SU-DHL-6 (cell line): ENCODE measurements at regions not wholly inside any gene's neighbourhood (a gene's known extent, or its start where the extent isn't known, plus 50 kb on each side); places are given as distances from the start of the nearest gene placed in this dataset.
"Not testable (repeated sequence)": the region's sequence is repeated elsewhere in the genome, so short reads cannot be mapped to it uniquely, and the experiment has no call there.

Experiments
- H2AFZ ChIP-seq: fragments of 200-600 bp; sonication (generic); 2 replicates; pipeline ENCODE4 v1.6.1; 2014; ENCODE audit warnings: low read depth, mild to moderate bottlenecking, moderate library complexity, mixed read lengths, antibody characterized with exemption, low read length; ENCODE audit not compliant: severe bottlenecking
- H3F3A ChIP-seq: fragments of 200-600 bp; shearing (Covaris generic); 2 replicates; pipeline ENCODE4 v1.6.0; 2016; ENCODE audit warnings: antibody characterized with exemption, mild to moderate bottlenecking; ENCODE audit not compliant: insufficient read depth
- H3K27ac ChIP-seq: fragments of 200-600 bp; sonication (generic); 2 replicates; pipeline ENCODE4 v1.5.1; 2016; ENCODE audit warnings: low read depth, mild to moderate bottlenecking, low read length, moderate library complexity, mixed read lengths
- H3K27me3 ChIP-seq: fragments of 200-600 bp; sonication (generic), shearing (Covaris generic); 2 replicates; pipeline ENCODE4 v1.6.0; 2014; ENCODE audit warnings: mild to moderate bottlenecking, low read length
- H3K36me3 ChIP-seq: fragments of 200-600 bp; sonication (generic); 2 replicates; pipeline ENCODE4 v1.6.1; 2014; ENCODE audit warnings: mild to moderate bottlenecking, low read length, mixed read lengths
- H3K4me2 ChIP-seq: fragments of 300-600, 200-600 bp; shearing (Covaris generic), sonication (generic); 2 replicates; pipeline ENCODE4 v1.6.0; 2014; ENCODE audit warnings: low read length, low read depth, mild to moderate bottlenecking; ENCODE audit not compliant: poor library complexity, severe bottlenecking
- H3K4me3 ChIP-seq: fragments of 200-600 bp; sonication (generic); 2 replicates; pipeline ENCODE4 v1.5.1; 2014; ENCODE audit warnings: antibody characterized with exemption, low read length, mild to moderate bottlenecking, mixed read lengths; ENCODE audit not compliant: insufficient read depth, poor library complexity, severe bottlenecking
- H3K79me2 ChIP-seq: fragments of 200-600 bp; sonication (generic); 2 replicates; pipeline ENCODE4 v1.6.1; 2014; ENCODE audit warnings: mild to moderate bottlenecking, low read length, moderate library complexity; ENCODE audit not compliant: insufficient read depth
- H3K9ac ChIP-seq: fragments of 200-600 bp; sonication (generic); 2 replicates; pipeline ENCODE4 v1.7.0; 2014; ENCODE audit warnings: mild to moderate bottlenecking, low read length
- H3K9me2 ChIP-seq: fragments of 200-600 bp; sonication (generic); replicated peaks from 2 replicates; pipeline ENCODE4 v1.6.1; 2014; ENCODE audit warnings: low read length; ENCODE audit not compliant: insufficient read depth
- H3K9me3 ChIP-seq: fragments of 200-600 bp; sonication (generic); 2 replicates; pipeline ENCODE4 v1.6.1; 2014; ENCODE audit warnings: low read length, mixed read lengths; ENCODE audit not compliant: insufficient read depth
- H4K20me1 ChIP-seq: fragments of 200-600 bp; sonication (generic); 2 replicates; pipeline ENCODE4 v1.6.1; 2014; ENCODE audit warnings: low read depth, mild to moderate bottlenecking, antibody characterized with exemption, low read length, moderate library complexity, mixed read lengths
- EZH2phosphoT487 ChIP-seq: fragments of 200-600 bp; sonication (generic), shearing (Covaris generic); conservative IDR thresholded peaks from 2 replicates; pipeline ENCODE4 v1.6.1; 2018; ENCODE audit warnings: mild to moderate bottlenecking, antibody characterized with exemption, low read length, moderate library complexity, mixed read lengths
- TF ChIP-seq, protein P1 (sequence below): fragments of 200-600 bp; sonication (generic); IDR thresholded peaks from one replicate; pipeline ENCODE4 v1.5.1; 2017; ENCODE audit warnings: antibody characterized with exemption, mild to moderate bottlenecking, low read length, moderate library complexity; ENCODE audit not compliant: insufficient read depth, poor library complexity, severe bottlenecking

DNA sequence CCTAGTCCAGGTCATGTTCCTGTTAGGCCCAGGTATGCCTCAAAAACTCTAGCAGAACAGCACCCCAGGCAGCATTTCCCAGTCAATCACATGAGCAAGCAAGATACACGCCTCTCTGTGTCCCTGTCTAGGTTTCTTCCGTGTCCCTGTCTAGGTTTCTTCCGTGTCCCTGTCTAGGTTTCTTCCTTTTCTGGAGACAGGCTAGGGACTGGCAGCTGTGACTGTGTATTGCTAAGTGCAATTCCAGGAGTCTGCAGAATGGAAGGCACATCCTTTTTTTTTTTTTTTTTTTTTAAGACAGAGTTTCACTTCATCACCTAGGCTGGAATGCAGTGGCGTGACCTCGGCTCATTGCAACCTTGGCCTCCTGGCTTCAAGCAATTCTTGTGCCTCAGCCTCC, 77.6 kb downstream of the SETD4 start:
- no peak for TF ChIP-seq EZH2phosphoT487
- TF ChIP-seq, protein P1, sequence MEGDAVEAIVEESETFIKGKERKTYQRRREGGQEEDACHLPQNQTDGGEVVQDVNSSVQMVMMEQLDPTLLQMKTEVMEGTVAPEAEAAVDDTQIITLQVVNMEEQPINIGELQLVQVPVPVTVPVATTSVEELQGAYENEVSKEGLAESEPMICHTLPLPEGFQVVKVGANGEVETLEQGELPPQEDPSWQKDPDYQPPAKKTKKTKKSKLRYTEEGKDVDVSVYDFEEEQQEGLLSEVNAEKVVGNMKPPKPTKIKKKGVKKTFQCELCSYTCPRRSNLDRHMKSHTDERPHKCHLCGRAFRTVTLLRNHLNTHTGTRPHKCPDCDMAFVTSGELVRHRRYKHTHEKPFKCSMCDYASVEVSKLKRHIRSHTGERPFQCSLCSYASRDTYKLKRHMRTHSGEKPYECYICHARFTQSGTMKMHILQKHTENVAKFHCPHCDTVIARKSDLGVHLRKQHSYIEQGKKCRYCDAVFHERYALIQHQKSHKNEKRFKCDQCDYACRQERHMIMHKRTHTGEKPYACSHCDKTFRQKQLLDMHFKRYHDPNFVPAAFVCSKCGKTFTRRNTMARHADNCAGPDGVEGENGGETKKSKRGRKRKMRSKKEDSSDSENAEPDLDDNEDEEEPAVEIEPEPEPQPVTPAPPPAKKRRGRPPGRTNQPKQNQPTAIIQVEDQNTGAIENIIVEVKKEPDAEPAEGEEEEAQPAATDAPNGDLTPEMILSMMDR = no peak

DNA sequence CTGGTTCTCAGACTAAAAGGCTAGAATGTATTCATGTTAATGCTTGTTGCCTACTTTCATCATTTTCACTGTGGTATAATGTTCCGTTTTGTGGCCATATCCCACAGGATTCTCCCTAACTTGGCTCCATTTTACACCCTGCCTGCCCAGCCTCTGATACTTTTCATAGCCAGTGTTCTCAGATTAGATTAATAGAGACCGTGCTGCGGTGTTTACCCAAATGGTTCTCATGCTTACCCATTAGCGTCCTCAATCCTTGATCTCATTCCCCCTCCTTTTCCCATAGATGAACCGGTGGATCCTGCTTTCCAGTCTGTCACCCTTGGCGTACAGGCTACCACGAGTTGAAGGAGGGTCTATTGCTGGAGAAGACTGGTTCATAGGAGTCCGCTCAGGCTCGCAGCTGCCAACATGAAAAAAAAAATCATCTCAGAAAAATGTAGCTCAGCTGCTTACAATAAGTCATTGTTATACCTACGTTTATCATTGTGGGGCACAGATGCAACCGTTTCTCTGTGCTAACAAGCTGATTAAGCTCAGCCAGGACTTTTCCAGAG, 78.7 kb downstream of the SETD4 start:
- Histone ChIP-seq H3K9me3 (no peaks in the 10 kb centered on the region), H3K4me3 (no peak overlapping the region), H3K4me2 (no peak overlapping the region), H3K27ac (no peak overlapping the region), H4K20me1 (no peaks in the 10 kb centered on the region), H3K9ac (no peak overlapping the region), H3K79me2 (no peaks in the 10 kb centered on the region), H3K9me2 (no peaks in the 10 kb centered on the region), H2AFZ (no peak overlapping the region), H3F3A (no peaks in the 10 kb centered on the region), H3K27me3 (no peaks in the 10 kb centered on the region), H3K36me3 (no peaks in the 10 kb centered on the region)
- TF ChIP-seq, protein P1 = no peak
- no peak for TF ChIP-seq EZH2phosphoT487

More for the DNA sequence above, 77.6 kb downstream of the SETD4 start:
- no peak overlapping the region for H3K4me2 ChIP-seq
- H3K27me3 ChIP-seq = no peaks in the 10 kb centered on the region
- H3K27ac ChIP-seq = no peak overlapping the region
- H2AFZ ChIP-seq = no peak overlapping the region
- no peaks in the 10 kb centered on the region for H3K36me3 ChIP-seq
- H3K79me2 ChIP-seq = no peaks in the 10 kb centered on the region
- no peaks in the 10 kb centered on the region for H3F3A ChIP-seq
- H3K9me2 ChIP-seq = no peaks in the 10 kb centered on the region
- no peak overlapping the region for H3K9ac ChIP-seq
- no peaks in the 10 kb centered on the region for H4K20me1 ChIP-seq
- H3K9me3 ChIP-seq = no peaks in the 10 kb centered on the region
- no peak overlapping the region for H3K4me3 ChIP-seq

DNA sequence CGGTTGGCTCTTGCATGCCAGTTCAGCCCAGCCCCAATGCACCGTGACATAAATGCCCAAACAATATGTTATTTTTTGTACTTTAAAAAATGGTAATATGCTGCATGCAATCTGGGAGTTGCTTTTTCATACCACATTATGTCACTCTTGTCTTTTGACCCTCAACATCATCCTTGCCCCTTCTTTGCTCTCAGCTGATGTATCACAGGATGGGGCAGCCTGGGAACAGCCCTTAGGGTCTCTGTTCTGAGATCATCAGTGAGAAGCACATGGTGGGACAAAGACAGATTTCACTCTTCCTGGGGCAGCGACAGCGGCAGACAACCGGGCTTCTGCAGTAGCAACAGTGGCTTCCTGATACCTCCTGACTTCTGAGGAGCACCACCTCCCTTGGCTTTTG, 79.5 kb downstream of the SETD4 start:
- no peaks in the 10 kb centered on the region for H3K9me3 ChIP-seq
- H3F3A ChIP-seq = no peaks in the 10 kb centered on the region
- no peaks in the 10 kb centered on the region for H3K27me3 ChIP-seq
- H4K20me1 ChIP-seq = no peaks in the 10 kb centered on the region
- H3K9ac ChIP-seq = no peak overlapping the region
- no peaks in the 10 kb centered on the region for H3K36me3 ChIP-seq
- H3K79me2 ChIP-seq = no peaks in the 10 kb centered on the region
- no peak overlapping the region for H2AFZ ChIP-seq
- TF ChIP-seq EZH2phosphoT487 = no peak
- TF ChIP-seq, protein P1 = no peak
- H3K4me2 ChIP-seq = no peak overlapping the region
- no peaks in the 10 kb centered on the region for H3K9me2 ChIP-seq
- H3K27ac ChIP-seq = no peak overlapping the region
- H3K4me3 ChIP-seq = no peak overlapping the region

DNA sequence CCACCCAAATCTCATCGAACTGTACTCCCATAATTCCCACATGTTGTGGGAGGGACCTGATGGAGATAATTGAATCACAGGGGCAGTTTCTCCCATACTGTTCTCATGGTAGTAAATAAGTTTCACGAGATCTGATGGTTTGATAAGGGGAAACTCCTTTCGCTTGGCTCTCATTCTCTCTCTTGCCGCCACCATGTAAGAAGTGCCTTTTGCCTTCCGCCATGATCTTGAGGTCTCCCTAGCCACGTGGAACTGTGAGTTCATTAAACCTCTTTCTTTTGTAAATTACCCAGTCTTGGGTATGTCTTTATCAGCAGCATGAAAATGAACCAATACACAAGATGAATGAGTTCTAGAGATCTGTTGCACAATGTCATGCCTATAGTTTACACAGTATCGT, 82.5 kb downstream of the SETD4 start:
- H3F3A ChIP-seq, H3K27ac ChIP-seq, H3K4me2 ChIP-seq, H3K27me3 ChIP-seq, H4K20me1 ChIP-seq, H2AFZ ChIP-seq, H3K79me2 ChIP-seq, H3K4me3 ChIP-seq, H3K36me3 ChIP-seq, H3K9ac ChIP-seq, H3K9me3 ChIP-seq, H3K9me2 ChIP-seq: not testable (repeated sequence)
